ENCODE measurements at regions not wholly inside any gene's neighbourhood (a gene's known extent, or its start where the extent isn't known, plus 50 kb on each side); places are given as distances from the start of the nearest gene placed in this dataset.

- H4K20me1 ChIP-seq (ENCODE audit: insufficient read depth, low read length): no peaks in the 10 kb centered on the region
- no peak overlapping the region for H3K9ac ChIP-seq (ENCODE audit: insufficient read depth, low read depth, low read length)
- 10% methylated on average over 4 of the region's 4 CpGs for WGBS (ENCODE audit: low lambda C conversion rate)
- ATAC-seq (no peak), DNase-seq (ENCODE audit: low spot score) (no peak), FAIRE-seq (no peak)
- H3K4me1 ChIP-seq (ENCODE audit: insufficient read depth, low read length): no peaks in the 10 kb centered on the region
- no peak overlapping the region for H3K4me2 ChIP-seq (ENCODE audit: low read depth, low read length)
- CTCF ChIA-PET (ENCODE audit: low intra/inter-chr PET ratio, low total read pairs): no interaction called here
- in situ Hi-C loops (cut with HindIII; ENCODE audit: extremely low pct_ligation_motif_present, low pct_unique_long_range_greater_than_20kb): no loop called here
- POLR2A ChIA-PET: no interaction called here
- intact Hi-C loops (cut with micrococcal nuclease; ENCODE audit: unreplicated experiment): no loop called here
- no peaks in the 10 kb centered on the region for H3K36me3 ChIP-seq (replicated peaks in 1 of 2; ENCODE audit: control insufficient read depth in 1 of 2, insufficient read depth in 2 of 2, low read length in 2 of 2)
- no peak overlapping the region for H3K27ac ChIP-seq (ENCODE audit: extremely low read length, insufficient read depth, low read length)
- no peak overlapping the region for H3K4me3 ChIP-seq (replicated peaks in 1 of 3; ENCODE audit: insufficient read depth in 1 of 3, low read depth in 2 of 3, low read length in 3 of 3)
- no peaks in the 10 kb centered on the region for H3K79me2 ChIP-seq (ENCODE audit: insufficient read depth, low read length)
- H3K27me3 ChIP-seq (ENCODE audit: control insufficient read depth in 1 of 2, insufficient read depth in 2 of 2, low read length in 2 of 2): no peaks in the 10 kb centered on the region
- no TSS peak for BruUV-seq (replicated peaks)
- no peaks in the 10 kb centered on the region for H3K9me3 ChIP-seq (ENCODE audit: low read length)
- no peak overlapping the region for H2AFZ ChIP-seq (ENCODE audit: low read length)
- TF ChIP-seq XRCC5 (optimal IDR thresholded peaks at IDR 0.05; ENCODE audit: low read length) (no peak), MLXIP (CRISPR knock-in tag; IDR thresholded peaks at IDR 0.05; ENCODE audit: borderline replicate concordance) (no peak), ZNF800 (CRISPR knock-in tag; IDR thresholded peaks at IDR 0.05) (no peak), ZMAT3 (CRISPR knock-in tag; conservative IDR thresholded peaks at IDR 0.05) (no peak), CREM (IDR thresholded peaks at IDR 0.05) (no peak), CREM (CRISPR knock-in tag; IDR thresholded peaks at IDR 0.05) (no peak), ZNF414 (CRISPR knock-in tag; IDR thresholded peaks at IDR 0.05) (no peak), PLSCR1 (CRISPR knock-in tag; IDR thresholded peaks at IDR 0.05; ENCODE audit: borderline replicate concordance) (no peak), CTCF (CRISPR knock-in tag; IDR thresholded peaks at IDR 0.05) (no peak), RXRA (CRISPR knock-in tag; IDR thresholded peaks at IDR 0.05) (no peak)
- TF ChIP-seq, protein P1, sequence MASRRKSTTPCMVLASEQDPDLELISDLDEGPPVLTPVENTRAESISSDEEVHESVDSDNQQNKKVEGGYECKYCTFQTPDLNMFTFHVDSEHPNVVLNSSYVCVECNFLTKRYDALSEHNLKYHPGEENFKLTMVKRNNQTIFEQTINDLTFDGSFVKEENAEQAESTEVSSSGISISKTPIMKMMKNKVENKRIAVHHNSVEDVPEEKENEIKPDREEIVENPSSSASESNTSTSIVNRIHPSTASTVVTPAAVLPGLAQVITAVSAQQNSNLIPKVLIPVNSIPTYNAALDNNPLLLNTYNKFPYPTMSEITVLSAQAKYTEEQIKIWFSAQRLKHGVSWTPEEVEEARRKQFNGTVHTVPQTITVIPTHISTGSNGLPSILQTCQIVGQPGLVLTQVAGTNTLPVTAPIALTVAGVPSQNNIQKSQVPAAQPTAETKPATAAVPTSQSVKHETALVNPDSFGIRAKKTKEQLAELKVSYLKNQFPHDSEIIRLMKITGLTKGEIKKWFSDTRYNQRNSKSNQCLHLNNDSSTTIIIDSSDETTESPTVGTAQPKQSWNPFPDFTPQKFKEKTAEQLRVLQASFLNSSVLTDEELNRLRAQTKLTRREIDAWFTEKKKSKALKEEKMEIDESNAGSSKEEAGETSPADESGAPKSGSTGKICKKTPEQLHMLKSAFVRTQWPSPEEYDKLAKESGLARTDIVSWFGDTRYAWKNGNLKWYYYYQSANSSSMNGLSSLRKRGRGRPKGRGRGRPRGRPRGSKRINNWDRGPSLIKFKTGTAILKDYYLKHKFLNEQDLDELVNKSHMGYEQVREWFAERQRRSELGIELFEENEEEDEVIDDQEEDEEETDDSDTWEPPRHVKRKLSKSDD (CRISPR knock-in tag; IDR thresholded peaks at IDR 0.05; ENCODE audit: low read depth): no peak
These were observed 1124.0 kb upstream of the TENM3 start for GRCh38 chr4:181119186-181119585.

All from HepG2 (cell line).